ENCODE measurements at regions not wholly inside any gene's neighbourhood (a gene's known extent, or its start where the extent isn't known, plus 50 kb on each side); places are given as distances from the start of the nearest gene placed in this dataset.

DNA sequence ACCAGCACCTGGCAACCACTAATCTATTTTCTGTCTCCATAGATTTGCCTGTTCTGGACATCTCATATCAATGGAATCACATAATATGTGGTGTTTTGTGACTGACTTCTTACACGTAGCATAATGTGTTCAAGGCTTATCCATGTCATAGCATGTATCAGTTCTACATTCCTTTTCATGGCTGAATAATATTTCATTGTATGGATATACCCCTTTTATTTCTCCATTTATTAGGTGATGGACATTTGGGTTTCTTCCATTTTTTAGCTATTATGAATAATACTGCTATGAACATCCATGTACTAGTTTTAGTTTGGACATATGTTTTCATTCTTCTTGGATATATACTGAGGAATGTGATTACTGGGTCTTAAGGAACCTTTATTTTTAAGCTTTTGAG lies 78.0 kb upstream of the OLIG2 start:
- Histone ChIP-seq H3K9me3 (ENCODE audit: control insufficient read depth in 1 of 2, insufficient read depth in 1 of 2, low read length in 2 of 2) (no peaks in the 10 kb centered on the region), H3K27ac (ENCODE audit: low read depth in 1 of 2, low read length in 2 of 2) (no peak overlapping the region), H3K27me3 (ENCODE audit: control insufficient read depth in 1 of 2, insufficient read depth in 2 of 2, low read length in 2 of 2) (no peaks in the 10 kb centered on the region), H3K4me3 (ENCODE audit: low read length) (no peak overlapping the region), H3K4me1 (ENCODE audit: insufficient read depth, low read length) (no peaks in the 10 kb centered on the region), H3K36me3 (ENCODE audit: insufficient read depth, low read length) (no peaks in the 10 kb centered on the region)
- ATAC-seq (ENCODE audit: poor library complexity) (no peak), DNase-seq (no peak)
- H3K27me3 Mint-ChIP-seq, result peaks cover 4% of the 10 kb centered on the region
- POLR2A ChIA-PET, result no interaction called here
- CTCF ChIA-PET, result no interaction called here
- no peaks in the 10 kb centered on the region for H3K36me3 Mint-ChIP-seq (ENCODE audit: low read depth)
- H3K27ac Mint-ChIP-seq, result no peak overlapping the region
- TF ChIP-seq, protein P1, sequence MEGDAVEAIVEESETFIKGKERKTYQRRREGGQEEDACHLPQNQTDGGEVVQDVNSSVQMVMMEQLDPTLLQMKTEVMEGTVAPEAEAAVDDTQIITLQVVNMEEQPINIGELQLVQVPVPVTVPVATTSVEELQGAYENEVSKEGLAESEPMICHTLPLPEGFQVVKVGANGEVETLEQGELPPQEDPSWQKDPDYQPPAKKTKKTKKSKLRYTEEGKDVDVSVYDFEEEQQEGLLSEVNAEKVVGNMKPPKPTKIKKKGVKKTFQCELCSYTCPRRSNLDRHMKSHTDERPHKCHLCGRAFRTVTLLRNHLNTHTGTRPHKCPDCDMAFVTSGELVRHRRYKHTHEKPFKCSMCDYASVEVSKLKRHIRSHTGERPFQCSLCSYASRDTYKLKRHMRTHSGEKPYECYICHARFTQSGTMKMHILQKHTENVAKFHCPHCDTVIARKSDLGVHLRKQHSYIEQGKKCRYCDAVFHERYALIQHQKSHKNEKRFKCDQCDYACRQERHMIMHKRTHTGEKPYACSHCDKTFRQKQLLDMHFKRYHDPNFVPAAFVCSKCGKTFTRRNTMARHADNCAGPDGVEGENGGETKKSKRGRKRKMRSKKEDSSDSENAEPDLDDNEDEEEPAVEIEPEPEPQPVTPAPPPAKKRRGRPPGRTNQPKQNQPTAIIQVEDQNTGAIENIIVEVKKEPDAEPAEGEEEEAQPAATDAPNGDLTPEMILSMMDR (IDR thresholded peaks at IDR 0.05), result no peak
- H3K4me3 Mint-ChIP-seq, result no peak overlapping the region
- H3K9me3 Mint-ChIP-seq, result no peaks in the 10 kb centered on the region
- intact Hi-C loops (cut with DNase I, micrococcal nuclease), result loop anchor here in 1 of 2 experiments (5.0 kb wide), 1 partner anchor 35 kb away; no protein-coding TSS in a partner anchor
- no peaks in the 10 kb centered on the region for H3K4me1 Mint-ChIP-seq (ENCODE audit: low read depth)

DNA sequence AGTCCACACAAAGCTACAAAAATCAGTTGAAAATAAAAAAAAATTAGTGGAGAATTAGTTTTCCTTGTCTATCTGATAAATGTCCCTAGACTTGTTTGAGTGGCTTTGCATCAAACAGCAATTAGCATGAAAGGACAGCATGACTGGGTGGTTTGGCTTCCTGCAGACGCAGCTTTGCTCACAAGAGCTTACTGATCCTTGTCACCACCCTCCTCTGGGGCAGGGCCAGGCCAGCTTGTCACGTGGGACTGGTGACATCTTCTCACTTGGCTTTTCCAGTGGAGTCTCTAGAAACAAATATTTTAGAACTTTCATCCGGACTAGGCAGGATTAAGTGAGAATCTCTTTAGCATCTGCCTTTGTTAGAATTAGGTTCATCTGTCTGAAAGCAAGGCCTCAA lies 76.0 kb upstream of the OLIG2 start:
- no peak for ATAC-seq (ENCODE audit: poor library complexity)
- H3K36me3 ChIP-seq (ENCODE audit: insufficient read depth, low read length), result no peaks in the 10 kb centered on the region
- H3K27ac Mint-ChIP-seq, result no peak overlapping the region
- no peaks in the 10 kb centered on the region for H3K9me3 ChIP-seq (ENCODE audit: control insufficient read depth in 1 of 2, insufficient read depth in 1 of 2, low read length in 2 of 2)
- H3K27me3 ChIP-seq (ENCODE audit: control insufficient read depth in 1 of 2, insufficient read depth in 2 of 2, low read length in 2 of 2), result no peaks in the 10 kb centered on the region
- CTCF ChIA-PET, result interaction anchor here (1.4 kb wide), 1 partner anchor 9 kb away, joined by 6 read pairs; no protein-coding TSS in a partner anchor
- H3K9me3 Mint-ChIP-seq, result no peaks in the 10 kb centered on the region
- H3K27me3 Mint-ChIP-seq, result peaks cover 20% of the 10 kb centered on the region
- H3K4me3 ChIP-seq (ENCODE audit: low read length), result no peak overlapping the region
- H3K4me1 ChIP-seq (ENCODE audit: insufficient read depth, low read length), result no peaks in the 10 kb centered on the region
- TF ChIP-seq, protein P1 (IDR thresholded peaks at IDR 0.05), result no peak
- H3K4me3 Mint-ChIP-seq, result no peak overlapping the region
- intact Hi-C loops (cut with DNase I, micrococcal nuclease), result loop anchor here in 1 of 2 experiments (5.0 kb wide), 1 partner anchor 37 kb away; no protein-coding TSS in a partner anchor
- POLR2A ChIA-PET, result no interaction called here
- no peaks in the 10 kb centered on the region for H3K4me1 Mint-ChIP-seq (ENCODE audit: low read depth)
- no peaks in the 10 kb centered on the region for H3K36me3 Mint-ChIP-seq (ENCODE audit: low read depth)
- DNase-seq, result no peak
- H3K27ac ChIP-seq (ENCODE audit: low read depth in 1 of 2, low read length in 2 of 2), result no peak overlapping the region

DNA sequence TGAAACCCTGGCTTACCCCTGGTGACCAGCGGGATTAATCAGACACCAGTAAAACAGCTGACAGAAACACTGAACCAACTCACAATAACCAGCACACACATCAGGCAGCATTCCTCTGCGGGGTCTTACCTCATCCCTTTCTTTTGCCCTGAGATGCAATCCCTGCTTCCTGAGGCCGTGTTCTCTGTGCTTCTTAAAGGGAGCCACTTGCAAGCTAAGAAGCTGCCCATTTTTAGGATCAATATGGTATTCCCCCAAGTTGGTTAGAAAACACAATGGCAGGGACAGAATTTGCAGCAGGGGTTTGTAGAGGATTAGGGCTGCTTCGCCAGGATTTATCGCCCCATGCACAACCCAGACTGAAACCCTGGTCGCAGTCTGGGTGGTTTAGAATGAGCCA lies 74.7 kb upstream of the OLIG2 start:
- intact Hi-C loops (cut with DNase I, micrococcal nuclease), result no loop called here
- Histone ChIP-seq H3K27ac (ENCODE audit: low read depth in 1 of 2, low read length in 2 of 2) (no peak overlapping the region), H3K27me3 (ENCODE audit: control insufficient read depth in 1 of 2, insufficient read depth in 2 of 2, low read length in 2 of 2) (peaks cover 8 to 10% of the 10 kb centered on the region in 2 experiments), H3K9me3 (ENCODE audit: control insufficient read depth in 1 of 2, insufficient read depth in 1 of 2, low read length in 2 of 2) (no peaks in the 10 kb centered on the region), H3K36me3 (ENCODE audit: insufficient read depth, low read length) (no peaks in the 10 kb centered on the region), H3K4me3 (ENCODE audit: low read length) (no peak overlapping the region), H3K4me1 (ENCODE audit: insufficient read depth, low read length) (no peaks in the 10 kb centered on the region)
- DNase-seq, result no peak
- Mint-ChIP-seq H3K36me3 (ENCODE audit: low read depth) (no peaks in the 10 kb centered on the region), H3K27me3 (peaks cover 33% of the 10 kb centered on the region), H3K4me1 (ENCODE audit: low read depth) (no peaks in the 10 kb centered on the region), H3K9me3 (no peaks in the 10 kb centered on the region), H3K4me3 (no peak overlapping the region), H3K27ac (no peak overlapping the region)
- POLR2A ChIA-PET, result no interaction called here
- no peak for ATAC-seq (ENCODE audit: poor library complexity)
- CTCF ChIA-PET, result interaction anchor here (0.8 kb wide), 1 partner anchor 11 kb away, joined by 3 read pairs; no protein-coding TSS in a partner anchor
- TF ChIP-seq, protein P1 (IDR thresholded peaks at IDR 0.05), result no peak

Data from CD4-positive, alpha-beta T cell (primary cell).